HG03175 (cell line): ENCODE measurements at regions not wholly inside any gene's neighbourhood (a gene's known extent, or its start where the extent isn't known, plus 50 kb on each side); places are given as distances from the start of the nearest gene placed in this dataset.

Source experiments
- ATAC-seq: cut with Tn5 transposase; IDR thresholded peaks from one replicate; pipeline ENCODE4 v1.9.1; 2021; ENCODE audit warnings: mild to moderate bottlenecking, moderate library complexity; ENCODE audit not compliant: unreplicated experiment

DNA sequence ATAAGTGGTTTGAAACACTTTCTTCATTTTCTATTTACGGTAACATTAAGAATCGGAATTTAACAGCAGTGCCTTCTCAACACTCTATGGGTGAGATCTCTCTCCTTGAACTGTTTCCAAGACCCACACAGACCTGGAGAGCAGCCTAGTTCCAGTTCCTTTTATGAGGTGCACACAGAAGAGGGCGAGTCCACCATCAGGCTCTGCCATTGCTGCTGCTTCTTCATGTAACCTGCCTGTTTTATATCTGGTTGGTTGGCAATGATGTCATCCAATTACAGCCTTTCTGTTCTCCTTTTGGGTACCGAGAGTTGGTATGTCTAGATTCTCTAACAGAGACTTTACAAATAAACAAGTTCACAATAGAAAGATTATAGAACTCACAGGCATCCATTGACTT, 225.7 kb downstream of the UTP18 start:
- no peak for ATAC-seq

DNA sequence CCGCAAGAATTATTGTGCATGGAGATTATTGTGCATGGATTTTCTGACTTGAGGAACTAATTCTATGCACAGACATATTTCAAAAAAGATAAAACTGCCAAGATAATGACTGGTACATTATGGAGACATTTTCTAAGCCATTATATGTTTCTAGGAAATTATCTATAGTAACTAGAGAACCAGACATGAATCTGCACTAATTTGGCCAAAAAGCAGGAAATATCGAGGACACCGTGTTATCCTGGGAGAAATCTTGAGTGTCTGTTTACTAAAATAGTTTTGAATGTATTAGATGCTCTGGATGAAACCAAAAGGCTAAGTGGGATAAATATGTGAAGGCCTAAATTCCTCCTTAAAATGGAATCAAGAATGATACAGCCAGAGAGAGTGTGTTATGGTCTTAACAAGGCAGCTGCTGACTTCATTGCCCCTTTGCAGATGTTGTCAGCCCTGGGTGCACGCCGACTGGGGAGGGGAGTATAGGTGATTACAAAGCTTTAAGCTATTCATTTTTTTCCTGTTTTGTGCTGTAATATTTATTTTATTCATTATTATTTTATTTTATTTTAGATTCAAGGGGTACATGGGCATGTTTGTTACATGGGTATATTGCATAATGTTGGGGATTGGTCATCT, 226.7 kb downstream of the UTP18 start:
- no peak for ATAC-seq

DNA sequence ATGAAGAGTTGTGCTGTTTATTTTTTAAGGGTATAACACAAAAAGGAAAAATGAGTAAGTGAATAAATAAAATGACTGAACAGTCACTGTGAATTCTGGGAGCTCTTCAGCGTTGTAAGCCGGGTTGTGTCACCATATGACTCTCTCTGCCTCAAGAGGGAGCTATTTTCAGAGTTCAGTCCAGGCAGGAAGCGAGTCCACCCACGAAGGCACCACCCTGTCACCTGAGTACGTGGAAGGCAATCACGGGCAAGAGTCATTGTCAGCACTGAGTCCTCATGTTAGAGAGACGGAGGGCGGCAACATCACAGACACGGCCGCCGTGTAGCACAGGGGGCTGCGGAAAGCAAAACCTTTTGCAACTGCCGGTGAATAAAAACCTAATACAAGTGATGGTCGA, 227.6 kb downstream of the UTP18 start:
- ATAC-seq, result no peak

DNA sequence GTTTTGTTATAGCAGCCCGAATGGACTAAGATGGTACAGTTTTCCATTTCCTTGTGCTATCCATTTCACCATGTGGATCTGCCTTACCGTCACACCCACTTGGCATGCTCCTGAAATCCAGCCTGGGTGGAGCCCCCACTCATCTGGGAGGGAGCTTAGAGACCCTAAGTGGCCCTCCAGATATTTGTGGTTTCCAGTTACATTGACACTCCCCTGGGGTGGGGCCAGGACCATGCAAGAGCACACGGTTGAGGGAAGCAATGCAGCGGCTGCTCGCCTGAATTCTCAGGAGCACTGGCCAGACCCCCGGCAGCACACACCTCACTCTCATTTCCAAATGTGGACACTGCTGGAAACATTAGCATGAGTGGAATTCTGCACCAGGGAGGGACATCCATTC, 231.1 kb downstream of the UTP18 start:
- ATAC-seq, result no peak

DNA sequence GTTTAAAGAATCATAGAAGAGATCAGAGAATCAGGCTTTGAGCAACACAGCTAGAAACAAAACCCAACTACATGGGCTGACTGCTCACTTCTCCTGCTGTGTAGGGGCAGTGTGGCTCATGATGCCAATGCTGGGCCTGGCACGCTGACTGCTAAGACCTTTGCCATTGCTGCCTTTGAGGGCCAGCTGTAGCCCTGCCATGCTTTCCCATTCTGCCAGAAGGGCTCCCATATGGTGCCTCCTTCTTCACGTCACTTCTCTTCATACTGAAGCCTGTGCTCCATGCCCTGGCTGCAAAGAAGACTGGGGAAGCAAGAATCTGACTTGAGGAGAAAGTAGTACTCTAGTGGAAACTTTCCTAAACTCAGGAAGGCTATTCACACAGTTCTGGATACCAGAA, 232.9 kb downstream of the UTP18 start:
- no peak for ATAC-seq

DNA sequence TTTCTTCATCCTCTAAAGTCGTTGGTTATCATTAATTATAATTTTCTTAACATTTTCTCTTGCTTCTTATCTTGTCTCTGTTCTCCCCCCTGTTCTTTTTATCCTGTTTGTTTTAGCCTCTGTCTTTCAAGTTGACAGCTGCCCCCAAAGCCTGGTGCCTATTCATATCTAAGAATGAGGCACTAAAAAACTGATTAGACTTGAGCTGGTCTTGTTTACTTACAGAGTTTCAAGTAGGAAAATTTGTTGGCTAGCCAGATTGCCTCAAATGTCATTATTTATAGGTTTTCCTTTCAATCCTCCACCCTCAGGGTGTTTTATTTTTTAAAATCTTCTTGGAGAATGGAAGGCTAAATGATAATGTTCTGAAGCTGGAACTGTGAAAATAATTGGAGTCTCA, 236.0 kb downstream of the UTP18 start:
- no peak for ATAC-seq

DNA sequence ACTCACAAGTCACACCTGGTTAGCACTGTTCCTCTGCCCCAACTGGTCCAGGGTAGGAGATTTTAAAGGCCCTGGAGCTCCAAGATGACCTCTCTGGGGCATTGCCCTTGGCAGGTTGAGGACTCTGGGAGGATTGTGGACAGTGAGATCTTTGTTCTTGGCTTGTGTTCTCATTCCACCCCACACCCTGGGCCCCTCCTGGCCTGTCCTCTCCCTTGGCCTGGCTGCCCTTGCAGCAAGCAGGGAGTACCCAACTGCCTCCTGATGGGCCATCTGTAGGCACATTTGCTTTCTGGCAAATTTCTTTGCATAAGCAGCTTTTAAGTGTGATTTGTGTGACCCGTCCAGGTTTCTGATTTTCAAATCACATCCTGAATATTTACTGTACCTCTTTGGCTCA, 239.6 kb downstream of the UTP18 start:
- ATAC-seq, result no peak

DNA sequence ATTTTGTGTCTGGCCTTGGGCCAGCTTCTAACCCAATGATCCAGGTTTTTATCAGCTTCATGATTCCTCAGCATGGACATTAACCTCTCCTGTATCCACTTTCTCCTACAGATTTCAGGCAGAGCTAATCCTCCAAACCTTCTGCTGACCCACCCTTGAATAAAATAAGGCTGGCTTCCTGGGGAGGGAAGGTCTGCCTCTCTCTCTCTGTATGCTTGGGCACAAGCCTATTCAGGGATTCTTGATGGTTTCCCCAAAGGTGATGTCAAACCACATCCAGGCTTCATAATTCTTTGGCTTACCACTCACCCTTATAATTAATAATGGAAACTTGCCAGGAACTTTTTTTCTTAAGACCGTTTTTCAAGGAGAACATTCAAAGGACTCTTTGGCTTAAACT, 240.1 kb downstream of the UTP18 start:
- no peak for ATAC-seq

DNA sequence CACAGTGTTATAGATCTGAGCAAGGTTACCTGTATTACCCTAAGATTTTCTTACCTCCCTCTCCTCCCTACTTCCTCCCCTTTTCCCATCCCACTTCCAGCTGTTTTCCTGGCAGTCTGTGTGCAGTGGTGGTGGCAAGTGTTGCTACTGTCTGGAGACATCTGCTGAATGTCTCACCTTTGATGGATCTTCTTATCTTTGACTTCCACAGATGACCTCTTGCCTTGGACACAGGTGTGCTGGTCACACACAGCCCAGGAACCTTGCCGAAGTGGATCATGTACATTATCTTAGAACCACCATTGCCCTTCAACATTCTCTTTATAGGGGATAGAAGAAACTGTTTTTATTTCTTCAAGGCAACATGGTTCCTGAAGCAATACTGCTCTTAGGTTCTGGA, 245.1 kb downstream of the UTP18 start:
- no peak for ATAC-seq

DNA sequence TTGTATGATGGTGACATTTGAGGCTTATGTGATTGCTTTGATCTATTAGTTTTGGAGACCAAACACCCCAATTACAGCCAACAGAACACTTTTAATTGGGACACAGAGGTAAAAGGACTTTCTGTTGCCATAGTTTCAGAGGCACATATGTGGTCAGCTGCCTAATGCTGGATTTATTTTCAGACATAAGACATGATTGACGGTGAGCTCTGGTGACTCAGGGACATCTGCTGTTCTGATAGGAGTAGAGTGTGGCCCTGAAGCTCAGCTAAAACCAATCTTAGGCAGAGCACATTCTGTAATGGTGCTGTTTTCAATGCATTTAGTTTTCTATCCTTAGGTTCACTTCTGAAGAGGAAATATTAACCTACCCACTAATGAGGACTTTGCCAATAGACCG, 247.1 kb downstream of the UTP18 start:
- no peak for ATAC-seq

DNA sequence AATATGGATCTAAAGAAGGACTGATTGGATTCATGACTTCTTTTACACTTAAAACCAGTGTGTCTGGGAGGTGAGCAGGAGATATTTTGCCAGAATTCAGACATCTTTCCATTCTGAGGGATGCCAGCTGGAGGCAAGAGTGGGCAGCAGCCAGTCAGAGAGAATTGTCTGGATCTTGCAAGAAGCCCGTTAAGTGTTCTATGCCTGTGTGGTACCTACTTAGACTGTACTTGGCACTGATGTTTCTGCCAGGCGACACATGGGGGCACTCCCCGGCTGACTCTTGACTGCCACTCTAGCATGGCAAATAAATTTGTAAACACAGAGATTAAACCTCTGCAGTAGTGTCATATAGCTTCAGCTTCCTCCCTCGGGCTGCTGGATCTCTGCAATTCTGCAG, 247.7 kb downstream of the UTP18 start:
- no peak for ATAC-seq

DNA sequence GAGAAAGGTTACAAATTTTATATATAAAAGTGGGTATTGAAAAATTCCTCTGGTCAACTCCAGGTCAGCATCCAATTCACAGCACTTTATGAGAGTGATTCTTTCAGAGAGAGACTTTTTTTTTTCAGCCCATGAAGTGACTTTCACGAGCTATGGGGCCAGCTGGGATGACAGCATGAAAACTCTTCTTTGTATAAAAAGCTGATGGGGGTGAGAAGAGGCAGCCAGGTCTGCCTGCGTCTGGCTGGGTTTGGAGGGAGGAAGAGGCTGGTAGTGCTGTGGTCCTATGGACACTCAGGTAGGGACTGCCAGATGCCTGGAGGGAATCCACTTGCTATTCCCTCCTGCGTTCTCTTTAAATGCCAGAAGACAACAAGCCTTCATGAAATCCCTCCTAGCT, 250.6 kb downstream of the UTP18 start:
- no peak for ATAC-seq

DNA sequence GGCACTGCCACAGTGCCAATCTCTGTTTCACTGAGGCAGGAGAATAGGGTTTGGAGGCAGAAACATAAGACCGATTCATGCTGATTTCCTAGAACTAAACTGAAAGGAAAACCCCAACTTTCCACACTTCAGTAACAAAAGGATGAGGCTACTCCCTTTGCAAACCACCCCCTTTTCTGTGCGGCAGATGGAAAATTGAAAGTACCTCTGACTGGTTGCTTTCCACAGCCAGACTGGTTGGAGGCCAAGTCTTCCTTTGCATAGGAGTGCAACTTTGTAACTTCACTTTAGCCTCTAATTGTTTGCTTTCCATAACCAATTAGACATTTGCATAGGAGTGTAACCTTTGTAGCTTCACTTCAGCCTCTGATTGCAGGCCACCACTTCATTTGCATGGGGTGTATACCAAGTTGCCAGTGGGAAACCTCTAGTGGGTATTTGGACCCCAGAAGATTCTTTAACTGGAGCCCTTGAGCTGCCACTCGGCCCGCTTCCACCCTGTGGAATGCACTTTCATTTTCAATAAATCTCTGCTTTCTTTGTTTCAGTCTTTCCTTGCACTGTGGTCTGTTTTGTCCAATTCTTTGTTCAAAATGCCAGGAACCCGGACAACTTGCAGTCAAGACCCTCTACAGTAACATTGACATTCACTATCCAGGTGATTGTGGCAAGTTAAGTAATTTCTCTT, 252.0 kb downstream of the UTP18 start:
- no peak for ATAC-seq

DNA sequence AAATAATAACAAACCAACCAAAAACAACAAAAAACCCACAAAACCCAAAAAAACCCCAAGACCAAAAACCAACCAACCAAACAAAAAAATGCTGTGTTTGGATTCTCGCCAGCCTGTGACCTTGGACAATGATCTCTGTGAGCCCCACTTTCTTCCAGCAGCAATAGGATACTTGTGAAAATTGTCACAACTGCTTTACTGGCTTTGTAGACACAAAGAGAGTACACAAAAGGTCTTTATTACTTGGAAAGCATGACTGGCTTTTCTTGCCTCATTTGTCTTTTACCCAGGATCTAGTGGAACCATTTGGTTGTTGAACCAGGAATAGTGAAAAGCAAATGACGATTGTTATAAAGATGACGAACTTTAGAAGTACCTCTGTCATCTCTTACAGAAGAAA, 256.6 kb downstream of the UTP18 start:
- no peak for ATAC-seq

DNA sequence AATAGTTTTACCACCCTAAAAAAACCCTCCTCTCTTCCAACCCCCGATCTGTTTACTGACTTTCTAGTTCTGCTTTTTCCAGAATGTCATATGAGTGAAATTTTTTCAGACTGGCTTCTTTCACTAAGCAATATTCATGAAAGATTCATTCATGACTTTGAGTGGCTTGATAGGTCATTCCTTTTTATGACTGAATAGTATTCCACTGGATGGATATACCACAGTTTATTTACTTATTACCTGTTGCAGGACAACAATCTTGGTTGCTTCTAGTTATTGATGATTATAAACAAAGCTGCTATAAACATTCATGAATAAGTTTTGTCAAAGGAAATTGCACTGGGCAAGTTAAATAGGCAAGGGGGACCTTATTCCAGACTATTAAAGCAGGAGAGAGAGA, 264.2 kb downstream of the UTP18 start:
- no peak for ATAC-seq

DNA sequence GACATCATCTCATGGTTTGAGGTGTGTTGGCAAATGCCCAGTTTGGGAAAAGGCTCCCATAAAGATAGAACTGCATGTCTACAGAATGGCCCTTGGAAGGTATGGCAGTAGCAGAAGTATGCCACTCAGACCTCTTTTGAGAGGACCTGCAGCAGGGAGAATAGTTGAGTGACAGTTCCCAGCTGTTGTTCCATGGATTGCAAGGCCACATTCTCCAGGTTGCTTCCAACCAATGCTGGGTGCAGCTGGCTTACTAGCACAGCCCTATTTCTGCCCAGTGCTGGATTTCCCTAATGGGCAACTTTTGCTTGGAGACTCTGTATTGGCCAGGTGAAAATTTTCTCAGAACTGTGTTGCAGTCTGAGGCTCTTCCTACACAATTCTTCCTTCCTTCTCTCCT, 266.2 kb downstream of the UTP18 start:
- no peak for ATAC-seq

DNA sequence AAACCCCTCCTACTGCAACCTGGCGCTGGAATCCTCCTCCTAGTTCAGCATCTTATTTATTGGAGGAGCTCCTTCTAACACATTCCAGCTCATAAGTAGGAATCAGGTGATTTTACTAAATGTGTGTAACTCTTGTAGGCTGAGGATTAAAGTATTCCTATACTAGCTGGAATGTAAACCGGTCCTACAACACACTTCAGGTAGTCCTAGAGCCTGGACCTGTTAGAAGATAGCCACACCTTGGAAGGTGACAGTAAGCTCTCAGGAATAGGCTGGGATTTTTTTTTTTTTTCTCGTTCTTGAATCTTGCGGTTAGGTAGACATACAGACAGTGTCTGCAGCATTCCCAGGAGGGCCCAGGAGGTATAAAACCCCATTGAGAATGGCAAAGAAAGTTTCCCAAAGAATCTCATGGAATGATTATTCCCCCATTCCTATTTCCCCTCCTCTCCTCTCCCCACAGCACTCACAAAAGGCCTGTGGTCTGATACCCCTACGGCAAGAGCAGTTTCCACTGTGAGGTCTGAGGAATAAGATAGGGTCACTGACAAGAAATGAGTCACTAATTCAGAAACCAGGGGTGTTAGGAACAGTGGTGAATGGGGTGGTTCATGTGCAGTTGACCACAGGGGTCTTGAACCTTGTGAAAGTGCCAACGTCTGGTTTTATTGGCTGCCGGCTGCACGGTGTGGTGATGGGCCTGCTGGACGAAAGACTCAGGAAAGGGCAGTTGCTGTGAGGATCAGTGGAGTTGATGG, 267.1 kb downstream of the UTP18 start:
- ATAC-seq, result no peak

DNA sequence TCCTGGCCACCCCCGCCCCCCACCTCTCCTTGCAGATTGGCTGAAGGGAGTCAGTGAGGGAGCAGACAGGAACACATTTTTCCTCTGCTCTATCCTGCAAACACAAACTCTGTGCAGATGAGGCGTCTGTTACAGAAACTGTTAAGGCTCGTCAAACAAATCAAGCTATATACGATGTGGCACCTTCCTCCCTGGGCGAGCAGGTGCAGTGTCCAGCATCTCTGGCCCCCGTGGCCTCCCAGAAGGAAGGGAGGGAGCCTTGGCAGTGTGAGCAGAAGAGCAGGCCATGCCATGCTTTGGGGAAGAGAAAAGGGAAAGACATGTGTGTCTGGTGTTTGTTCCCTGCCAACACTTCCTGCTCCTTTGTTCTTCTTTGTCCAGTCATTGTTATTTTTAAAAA, 267.8 kb downstream of the UTP18 start:
- ATAC-seq, result no peak

DNA sequence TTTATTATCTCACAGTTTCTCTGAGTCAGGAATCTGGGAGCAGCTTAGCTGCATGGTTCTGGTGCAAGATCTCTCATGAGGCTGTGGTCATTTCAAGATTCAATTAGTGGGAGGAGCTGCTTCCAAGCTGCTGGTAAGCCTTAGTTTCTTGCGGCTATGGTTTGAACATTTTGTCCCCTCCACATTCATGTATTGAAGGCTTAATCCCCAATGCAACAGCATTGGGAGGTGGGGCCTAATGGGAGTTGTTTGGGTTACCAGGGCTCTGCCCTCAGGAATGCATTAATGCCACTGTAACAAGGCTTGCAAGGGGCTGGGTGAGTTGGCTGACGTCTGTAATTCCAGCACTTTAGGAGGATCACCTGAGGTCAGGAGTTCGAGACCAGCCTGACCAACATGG, 272.9 kb downstream of the UTP18 start:
- no peak for ATAC-seq

DNA sequence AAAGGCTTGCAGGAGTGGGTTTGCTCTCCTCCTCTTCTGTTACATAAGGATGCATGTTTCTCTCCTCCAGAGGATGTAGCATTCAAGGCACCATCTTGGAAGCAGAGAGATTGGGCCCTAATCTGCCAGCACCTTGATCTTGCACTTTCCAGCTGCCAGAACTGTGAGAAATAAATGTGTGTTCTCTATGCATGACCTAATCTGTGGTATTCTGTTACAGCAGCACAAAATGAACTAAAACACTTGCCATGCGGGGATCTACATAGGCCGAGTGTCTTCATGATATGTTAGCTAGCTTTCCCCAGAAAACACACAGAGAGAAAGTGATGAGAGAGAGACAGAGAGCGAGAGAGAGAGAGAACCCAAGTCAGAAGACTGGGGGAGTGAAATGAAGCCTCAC, 273.5 kb downstream of the UTP18 start:
- no peak for ATAC-seq

DNA sequence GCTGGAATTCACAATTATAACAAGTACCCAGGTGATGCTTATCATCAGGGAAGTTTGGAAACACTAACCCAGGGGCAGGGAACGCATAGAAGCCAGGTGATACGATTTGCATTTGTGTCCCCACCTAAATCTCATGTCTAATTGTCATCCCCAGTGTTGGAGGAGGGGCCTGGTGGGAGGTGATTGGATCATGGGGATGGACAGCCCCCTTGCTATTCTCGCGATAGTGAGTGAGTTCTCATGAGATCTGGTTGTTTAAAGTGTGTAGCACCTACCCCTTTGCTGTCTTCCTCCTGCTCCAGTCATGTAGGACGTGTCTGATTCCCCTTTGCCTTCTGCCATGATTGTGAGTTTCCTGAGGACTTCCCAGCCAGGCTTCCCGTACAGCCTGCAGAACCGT, 276.3 kb downstream of the UTP18 start:
- ATAC-seq, result no peak

DNA sequence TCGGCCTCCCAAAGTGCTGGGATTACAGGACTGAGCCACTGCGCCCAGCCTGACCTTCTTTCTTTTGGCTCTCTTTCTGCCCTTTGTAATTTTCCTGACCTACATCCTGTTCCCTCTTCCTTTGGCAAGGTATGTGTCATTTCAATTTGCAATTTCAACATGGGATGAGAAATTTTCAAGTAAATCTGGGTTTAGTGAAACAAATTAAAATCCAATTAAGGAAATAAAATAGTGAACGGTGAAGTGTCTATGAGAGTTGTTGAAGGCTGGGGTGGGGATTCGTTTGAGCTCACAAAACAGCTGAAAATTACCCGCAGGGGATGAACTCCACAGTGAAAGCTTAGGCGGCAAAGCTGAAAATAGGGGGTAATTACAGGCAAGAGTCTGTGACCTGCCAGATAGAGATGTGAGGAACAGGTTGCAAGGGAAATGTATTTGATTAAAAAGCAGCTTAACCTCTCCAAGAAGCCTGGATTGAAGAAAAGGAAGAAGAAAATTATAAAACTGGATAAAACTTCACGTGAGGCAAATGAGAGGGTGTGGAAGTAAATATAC, 277.7 kb downstream of the UTP18 start:
- no peak for ATAC-seq
